Neural cell (in vitro differentiated cells): ENCODE measurements at regions not wholly inside any gene's neighbourhood (a gene's known extent, or its start where the extent isn't known, plus 50 kb on each side); places are given as distances from the start of the nearest gene placed in this dataset.

ENCODE experiments used
- H2AFZ ChIP-seq: fragments of 200-600, 300-800 bp; sonication (generic), shearing (Covaris generic); 2 replicates; pipeline ENCODE4 v1.6.0; 2014; ENCODE audit warnings: low read depth, mild to moderate bottlenecking, antibody characterized with exemption, low read length, moderate library complexity
- H3F3A ChIP-seq: fragments of 200-600 bp; shearing (Covaris generic); 2 replicates; pipeline ENCODE4 v1.6.1; 2016; ENCODE audit warnings: mild to moderate bottlenecking, moderate library complexity, mixed read lengths, antibody characterized with exemption, low read length; ENCODE audit not compliant: insufficient read depth, poor library complexity, severe bottlenecking
- H3K27ac ChIP-seq: fragments of 200-600, 300-800 bp; sonication (generic), shearing (Covaris generic); 2 replicates; pipeline ENCODE4 v1.5.1; 2014; ENCODE audit warnings: mild to moderate bottlenecking, low read length, moderate library complexity
- H3K27me3 ChIP-seq: fragments of 300-800, 200-600 bp; sonication (generic), shearing (Covaris generic); 2 replicates; pipeline ENCODE4 v1.6.0; 2014; ENCODE audit warnings: mild to moderate bottlenecking, low read depth, low read length, moderate library complexity; ENCODE audit not compliant: insufficient read depth
- H3K36me3 ChIP-seq: fragments of 300-800, 200-600 bp; sonication (generic), shearing (Covaris generic); 2 replicates; pipeline ENCODE4 v1.5.1; 2014; ENCODE audit warnings: mild to moderate bottlenecking, antibody characterized with exemption, low read length, moderate library complexity; ENCODE audit not compliant: insufficient read depth
- H3K4me2 ChIP-seq: fragments of 300-800, 200-600 bp; sonication (generic), shearing (Covaris generic); 2 replicates; pipeline ENCODE4 v1.6.0; 2014; ENCODE audit warnings: mild to moderate bottlenecking, low read length
- H3K4me3 ChIP-seq: fragments of 300-800, 200-600 bp; sonication (generic), shearing (Covaris generic); 2 replicates; pipeline ENCODE4 v1.5.1; 2014; ENCODE audit warnings: mild to moderate bottlenecking, low read length, moderate library complexity
- H3K79me2 ChIP-seq: fragments of 200-600 bp; shearing (Covaris generic); replicated peaks from 2 replicates; pipeline ENCODE4 v1.6.0; 2014; ENCODE audit warnings: mild to moderate bottlenecking, low read length, moderate library complexity; ENCODE audit not compliant: insufficient read depth
- H3K9ac ChIP-seq: fragments of 300-800, 200-600 bp; sonication (generic), shearing (Covaris generic); 2 replicates; pipeline ENCODE4 v1.6.1; 2016; ENCODE audit warnings: mild to moderate bottlenecking, low read length, mixed read lengths
- H3K9me2 ChIP-seq: fragments of 200-600 bp; shearing (Covaris generic); 2 replicates; pipeline ENCODE4 v1.6.1; 2016; ENCODE audit warnings: mild to moderate bottlenecking, low read length, mixed read lengths; ENCODE audit not compliant: insufficient read depth
- H3K9me3 ChIP-seq: fragments of 200-600, 300-800 bp; sonication (generic), shearing (Covaris generic); 2 replicates; pipeline ENCODE4 v1.6.1; 2016; ENCODE audit warnings: mild to moderate bottlenecking, mixed run types, low read length, moderate library complexity, mixed read lengths
- H4K20me1 ChIP-seq: fragments of 200-600 bp; shearing (Covaris generic); 2 replicates; pipeline ENCODE4 v1.6.1; 2016; ENCODE audit warnings: mild to moderate bottlenecking, mixed run types; ENCODE audit not compliant: insufficient read depth
- EP300 ChIP-seq: fragments of 450-650 bp; conservative IDR thresholded peaks from 2 replicates; pipeline ENCODE4 v1.6.1; 2014; ENCODE audit warnings: antibody characterized with exemption, mild to moderate bottlenecking, moderate library complexity; ENCODE audit not compliant: poor library complexity, severe bottlenecking
- EZH2 ChIP-seq: fragments of 200-600, 300-800 bp; shearing (Covaris generic), sonication (generic); IDR thresholded peaks from 2 replicates; pipeline ENCODE4 v1.6.1; 2014; ENCODE audit warnings: antibody characterized with exemption, low read length, borderline replicate concordance, mild to moderate bottlenecking; ENCODE audit not compliant: insufficient read depth, poor library complexity, severe bottlenecking
- MXI1 ChIP-seq: fragments of 450-650 bp; conservative IDR thresholded peaks from 2 replicates; pipeline ENCODE4 v1.6.1; 2014; ENCODE audit warnings: antibody characterized with exemption, mild to moderate bottlenecking; ENCODE audit not compliant: poor library complexity, severe bottlenecking
- POLR2AphosphoS5 ChIP-seq: IDR thresholded peaks from 2 replicates; pipeline ENCODE4 v1.6.1; 2012
- RAD21 ChIP-seq: fragments of 450-650 bp; conservative IDR thresholded peaks from 2 replicates; pipeline ENCODE4 v1.6.1; 2014; ENCODE audit warnings: antibody characterized with exemption, mild to moderate bottlenecking, moderate library complexity
- SMC3 ChIP-seq: fragments of 450-650 bp; conservative IDR thresholded peaks from 2 replicates; pipeline ENCODE4 v1.6.1; 2014; ENCODE audit warnings: antibody characterized with exemption, mild to moderate bottlenecking, moderate library complexity; ENCODE audit not compliant: poor library complexity
- TAF1 ChIP-seq: IDR thresholded peaks from 2 replicates; pipeline ENCODE4 v1.6.1; 2012; ENCODE audit warnings: low read depth
- TF ChIP-seq, protein P1 (sequence below): IDR thresholded peaks from 2 replicates; pipeline ENCODE4 v1.6.1; 2012; ENCODE audit warnings: borderline replicate concordance
- TF ChIP-seq, protein P2 (sequence below): fragments of 450-650 bp; IDR thresholded peaks from 2 replicates; pipeline ENCODE4 v1.5.1; 2014; ENCODE audit warnings: antibody characterized with exemption, mild to moderate bottlenecking, moderate library complexity; ENCODE audit not compliant: poor library complexity, severe bottlenecking

DNA sequence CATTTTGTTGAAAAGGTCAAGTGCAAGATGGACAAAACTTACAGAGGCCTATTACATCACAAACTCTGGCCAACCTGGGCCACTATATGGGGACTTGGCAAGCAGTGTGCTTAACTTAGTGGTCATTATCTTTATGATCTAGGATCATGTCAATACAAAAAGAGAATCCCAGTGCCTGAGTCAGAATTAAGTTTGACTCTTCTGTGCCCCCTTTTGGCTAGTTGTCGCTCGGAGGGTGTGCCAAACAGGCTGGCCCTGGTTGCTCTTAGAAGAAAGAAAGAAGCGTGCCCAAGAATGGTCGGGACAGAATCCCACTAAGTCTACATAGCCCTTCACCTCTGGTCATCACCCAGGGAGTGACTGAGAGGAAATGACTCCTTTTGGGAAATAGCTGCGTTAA, 100.1 kb downstream of the EIF4E start:
- H2AFZ ChIP-seq, result no peak overlapping the region

DNA sequence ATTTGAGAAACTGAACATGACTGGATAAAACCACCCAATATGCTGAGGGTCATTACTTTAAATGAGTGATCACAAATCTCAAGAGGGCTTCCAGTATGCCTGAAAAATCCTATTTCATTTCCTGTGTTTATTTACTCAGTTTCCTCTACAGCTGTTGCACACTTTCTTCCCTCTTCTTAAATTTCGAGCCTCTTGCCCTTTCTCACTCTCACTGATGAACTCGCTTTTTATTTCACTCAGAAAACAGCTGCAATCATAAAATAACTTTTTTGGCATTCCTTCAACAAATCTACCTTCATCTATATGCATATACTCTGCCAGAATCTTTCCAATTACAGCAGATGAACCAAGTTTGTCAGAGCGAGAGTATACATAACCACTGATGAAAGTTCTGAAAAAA, 101.3 kb downstream of the EIF4E start:
- H4K20me1 ChIP-seq, result no peaks in the 10 kb centered on the region
- H3K79me2 ChIP-seq, result no peaks in the 10 kb centered on the region
- no peak overlapping the region for H2AFZ ChIP-seq
- no peaks in the 10 kb centered on the region for H3K27me3 ChIP-seq
- TF ChIP-seq MXI1 (no peak), RAD21 (no peak), EP300 (no peak), POLR2AphosphoS5 (no peak), TAF1 (no peak), SMC3 (no peak), EZH2 (no peak)
- TF ChIP-seq, protein P1, sequence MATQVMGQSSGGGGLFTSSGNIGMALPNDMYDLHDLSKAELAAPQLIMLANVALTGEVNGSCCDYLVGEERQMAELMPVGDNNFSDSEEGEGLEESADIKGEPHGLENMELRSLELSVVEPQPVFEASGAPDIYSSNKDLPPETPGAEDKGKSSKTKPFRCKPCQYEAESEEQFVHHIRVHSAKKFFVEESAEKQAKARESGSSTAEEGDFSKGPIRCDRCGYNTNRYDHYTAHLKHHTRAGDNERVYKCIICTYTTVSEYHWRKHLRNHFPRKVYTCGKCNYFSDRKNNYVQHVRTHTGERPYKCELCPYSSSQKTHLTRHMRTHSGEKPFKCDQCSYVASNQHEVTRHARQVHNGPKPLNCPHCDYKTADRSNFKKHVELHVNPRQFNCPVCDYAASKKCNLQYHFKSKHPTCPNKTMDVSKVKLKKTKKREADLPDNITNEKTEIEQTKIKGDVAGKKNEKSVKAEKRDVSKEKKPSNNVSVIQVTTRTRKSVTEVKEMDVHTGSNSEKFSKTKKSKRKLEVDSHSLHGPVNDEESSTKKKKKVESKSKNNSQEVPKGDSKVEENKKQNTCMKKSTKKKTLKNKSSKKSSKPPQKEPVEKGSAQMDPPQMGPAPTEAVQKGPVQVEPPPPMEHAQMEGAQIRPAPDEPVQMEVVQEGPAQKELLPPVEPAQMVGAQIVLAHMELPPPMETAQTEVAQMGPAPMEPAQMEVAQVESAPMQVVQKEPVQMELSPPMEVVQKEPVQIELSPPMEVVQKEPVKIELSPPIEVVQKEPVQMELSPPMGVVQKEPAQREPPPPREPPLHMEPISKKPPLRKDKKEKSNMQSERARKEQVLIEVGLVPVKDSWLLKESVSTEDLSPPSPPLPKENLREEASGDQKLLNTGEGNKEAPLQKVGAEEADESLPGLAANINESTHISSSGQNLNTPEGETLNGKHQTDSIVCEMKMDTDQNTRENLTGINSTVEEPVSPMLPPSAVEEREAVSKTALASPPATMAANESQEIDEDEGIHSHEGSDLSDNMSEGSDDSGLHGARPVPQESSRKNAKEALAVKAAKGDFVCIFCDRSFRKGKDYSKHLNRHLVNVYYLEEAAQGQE, result no peak
- TF ChIP-seq, protein P2, sequence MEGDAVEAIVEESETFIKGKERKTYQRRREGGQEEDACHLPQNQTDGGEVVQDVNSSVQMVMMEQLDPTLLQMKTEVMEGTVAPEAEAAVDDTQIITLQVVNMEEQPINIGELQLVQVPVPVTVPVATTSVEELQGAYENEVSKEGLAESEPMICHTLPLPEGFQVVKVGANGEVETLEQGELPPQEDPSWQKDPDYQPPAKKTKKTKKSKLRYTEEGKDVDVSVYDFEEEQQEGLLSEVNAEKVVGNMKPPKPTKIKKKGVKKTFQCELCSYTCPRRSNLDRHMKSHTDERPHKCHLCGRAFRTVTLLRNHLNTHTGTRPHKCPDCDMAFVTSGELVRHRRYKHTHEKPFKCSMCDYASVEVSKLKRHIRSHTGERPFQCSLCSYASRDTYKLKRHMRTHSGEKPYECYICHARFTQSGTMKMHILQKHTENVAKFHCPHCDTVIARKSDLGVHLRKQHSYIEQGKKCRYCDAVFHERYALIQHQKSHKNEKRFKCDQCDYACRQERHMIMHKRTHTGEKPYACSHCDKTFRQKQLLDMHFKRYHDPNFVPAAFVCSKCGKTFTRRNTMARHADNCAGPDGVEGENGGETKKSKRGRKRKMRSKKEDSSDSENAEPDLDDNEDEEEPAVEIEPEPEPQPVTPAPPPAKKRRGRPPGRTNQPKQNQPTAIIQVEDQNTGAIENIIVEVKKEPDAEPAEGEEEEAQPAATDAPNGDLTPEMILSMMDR, result no peak
- no peak overlapping the region for H3K9ac ChIP-seq
- no peaks in the 10 kb centered on the region for H3K9me3 ChIP-seq
- no peaks in the 10 kb centered on the region for H3F3A ChIP-seq
- H3K27ac ChIP-seq, result no peak overlapping the region
- H3K4me2 ChIP-seq, result no peak overlapping the region
- H3K36me3 ChIP-seq, result no peaks in the 10 kb centered on the region
- H3K9me2 ChIP-seq, result no peaks in the 10 kb centered on the region
- no peak overlapping the region for H3K4me3 ChIP-seq

More for the DNA sequence above, 100.1 kb downstream of the EIF4E start:
- no peaks in the 10 kb centered on the region for H3F3A ChIP-seq
- no peak overlapping the region for H3K4me2 ChIP-seq
- H3K9me2 ChIP-seq, result no peaks in the 10 kb centered on the region
- no peaks in the 10 kb centered on the region for H3K27me3 ChIP-seq
- H3K79me2 ChIP-seq, result no peaks in the 10 kb centered on the region
- H3K27ac ChIP-seq, result no peak overlapping the region
- H3K4me3 ChIP-seq, result no peak overlapping the region
- no peaks in the 10 kb centered on the region for H3K9me3 ChIP-seq
- TF ChIP-seq EZH2, result no peak
- TF ChIP-seq, protein P1, result no peak
- no peak overlapping the region for H3K9ac ChIP-seq
- no peaks in the 10 kb centered on the region for H4K20me1 ChIP-seq
- no peaks in the 10 kb centered on the region for H3K36me3 ChIP-seq
